Stimulated activated CD4-positive, alpha-beta T cell treated with anti-CD3 and anti-CD28 coated beads, Interleukin-15, amount 100 ng/mL, for 24 hours (primary cell): ENCODE measurements at regions not wholly inside any gene's neighbourhood (a gene's known extent, or its start where the extent isn't known, plus 50 kb on each side); places are given as distances from the start of the nearest gene placed in this dataset.
"Not testable (repeated sequence)": the region's sequence is repeated elsewhere in the genome, so short reads cannot be mapped to it uniquely, and the experiment has no call there.

Experiments
- DNase-seq: peaks from one replicate; pipeline ENCODE4 v3.0.0-alpha.2; 2020

- no peak for DNase-seq
These were observed 59.7 kb downstream of the GPX5 start for GRCh38 chr6:28585335-28585734.

DNA sequence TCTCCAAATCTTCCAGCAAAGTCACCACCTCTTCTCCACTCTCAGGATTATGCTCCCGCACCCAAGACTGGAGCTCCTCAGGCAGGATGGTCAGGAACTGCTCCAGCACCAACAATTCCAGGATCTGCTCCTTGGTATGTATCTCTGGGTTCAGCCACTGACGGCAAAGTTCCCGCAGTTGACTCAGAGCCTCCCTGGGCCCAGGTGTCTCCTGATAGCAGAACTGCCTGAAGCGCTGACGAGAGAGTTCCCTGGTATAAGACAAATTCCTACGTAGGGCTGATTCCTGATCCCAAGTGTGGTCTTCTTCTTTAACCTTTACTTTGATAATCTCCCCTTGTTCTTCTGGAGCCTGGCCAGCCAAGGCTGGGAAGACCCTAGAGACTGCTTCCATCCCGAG is 60.6 kb downstream of the GPX5 start:
- no peak for DNase-seq

DNA sequence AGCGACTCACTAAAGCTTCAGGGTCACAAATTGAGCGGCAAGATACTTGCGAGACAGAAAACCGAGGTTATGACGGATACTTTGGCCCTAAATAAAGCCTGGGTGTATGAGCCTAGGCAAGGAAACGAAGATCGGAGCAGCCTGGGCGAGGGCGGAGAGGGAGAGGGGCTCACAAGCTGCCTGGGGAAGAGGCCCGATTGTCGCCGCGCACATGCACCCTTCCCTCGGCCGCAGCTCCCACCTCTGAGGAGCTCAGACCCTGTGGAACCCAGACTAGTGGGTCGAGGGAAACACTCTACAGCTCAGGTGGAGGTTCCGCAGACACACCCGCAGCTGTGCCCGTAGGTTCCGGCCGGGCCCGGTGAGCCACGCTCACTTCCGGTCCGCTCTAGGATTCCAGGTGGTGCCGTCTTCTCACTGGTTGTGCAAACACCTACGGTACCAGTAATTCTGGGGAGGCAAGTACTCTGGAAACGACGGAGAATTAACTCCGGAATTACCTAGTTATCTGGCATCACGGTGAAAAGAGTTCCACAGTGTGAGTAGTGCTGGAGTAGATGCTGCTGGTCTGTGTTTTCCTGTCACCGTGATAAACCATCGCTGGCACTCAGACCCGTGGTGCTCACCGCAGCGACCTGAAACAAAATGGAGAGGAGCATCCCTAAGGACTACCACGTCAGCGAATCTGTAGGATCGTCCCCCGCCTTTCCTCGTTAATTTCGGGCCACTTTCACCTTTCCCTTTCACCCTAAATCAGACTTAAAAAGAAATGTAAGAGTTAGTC is 61.5 kb downstream of the GPX5 start:
- peak; percentile 83 for DNase-seq

GRCh38 chr6:28587746-28588075 is 62.0 kb downstream of the GPX5 start:
- DNase-seq = no peak

GRCh38 chr6:28588666-28589065 is 63.0 kb downstream of the GPX5 start:
- no peak for DNase-seq

GRCh38 chr6:28589234-28589956 is 63.7 kb downstream of the GPX5 start:
- DNase-seq = peak; percentile 77

DNA sequence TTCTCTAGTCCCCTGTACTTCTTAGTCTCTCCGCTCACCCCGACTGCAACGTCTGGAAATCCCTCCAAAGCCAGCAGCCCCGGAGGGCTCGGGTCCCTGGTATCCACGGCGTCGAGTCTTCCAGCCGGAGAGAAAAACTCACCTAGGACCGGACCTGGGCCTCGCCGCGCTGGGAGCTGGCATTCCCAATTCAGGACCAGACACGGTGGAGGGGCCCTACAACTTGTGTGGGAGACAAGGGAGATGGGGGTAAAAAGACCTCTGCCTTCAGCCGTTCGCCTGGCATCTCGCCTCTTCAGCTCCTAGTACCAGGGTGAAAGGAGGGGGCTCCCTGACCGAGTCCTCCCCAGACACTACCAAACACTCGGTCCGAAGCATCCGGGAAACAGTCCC is 64.3 kb downstream of the GPX5 start:
- DNase-seq = no peak

DNA sequence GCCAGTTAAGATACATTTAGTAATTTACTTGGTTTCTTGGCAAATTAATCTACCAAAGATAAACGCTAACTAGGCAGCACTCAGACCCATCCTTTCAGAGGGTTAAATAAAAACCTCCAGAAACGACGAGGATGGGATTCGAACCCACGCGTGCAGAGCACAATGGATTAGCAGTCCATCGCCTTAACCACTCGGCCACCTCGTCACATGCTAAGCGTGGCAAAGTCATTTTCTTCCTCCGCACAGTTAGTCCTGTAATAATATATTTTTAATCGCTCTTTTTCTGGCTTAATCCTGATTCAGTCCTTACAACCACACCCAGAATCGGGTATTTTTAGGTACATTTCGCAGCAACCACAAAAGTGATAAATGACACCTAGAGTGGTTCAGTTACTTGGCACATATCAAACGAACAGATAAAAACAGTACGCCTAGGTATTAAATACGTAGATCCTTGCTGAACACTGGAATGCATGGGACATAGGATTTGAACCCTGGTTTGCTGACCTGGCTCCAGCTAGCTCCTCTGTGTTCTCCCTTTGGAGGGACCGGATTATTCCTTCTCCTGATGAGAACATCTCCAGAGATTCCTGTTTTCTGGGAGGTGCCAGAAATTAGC is 71.6 kb downstream of the GPX5 start:
- peak; percentile 74 for DNase-seq

DNA sequence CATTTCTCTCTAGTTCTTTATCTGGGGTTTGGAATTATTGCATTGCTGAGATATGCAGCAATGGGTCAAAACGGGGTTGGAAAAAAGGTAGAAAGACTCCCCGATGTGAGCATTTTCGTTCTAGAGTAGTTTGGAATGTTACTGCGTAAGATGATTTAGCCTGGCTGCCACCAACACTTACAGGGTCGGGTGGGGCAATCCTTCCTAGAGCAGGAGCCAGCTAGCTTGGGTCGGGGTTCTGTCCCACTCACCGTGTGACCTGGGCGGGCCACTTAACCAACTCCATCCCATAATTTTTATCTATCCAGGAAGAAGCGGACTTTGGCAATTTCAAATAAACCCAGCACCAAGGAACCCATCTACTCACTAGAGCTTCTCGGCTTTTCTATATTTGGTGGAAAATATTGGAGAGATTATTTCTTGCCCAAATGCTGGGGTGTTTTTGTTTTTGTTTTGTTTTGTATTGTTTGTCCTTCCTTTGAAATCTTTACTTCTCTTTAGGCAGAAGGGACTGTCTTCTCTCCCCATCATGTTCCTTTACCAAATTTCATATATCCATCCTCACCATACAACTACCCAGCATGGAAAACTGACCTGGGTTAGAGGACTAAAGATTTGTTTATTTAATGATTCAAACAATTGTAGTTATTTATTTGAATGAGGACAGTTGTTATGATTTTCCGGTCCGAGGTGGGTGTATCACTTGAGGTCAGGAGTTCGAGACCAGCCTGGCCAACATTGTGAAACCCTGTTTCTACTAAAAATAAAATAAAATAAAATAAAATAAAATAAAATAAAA is 72.4 kb downstream of the GPX5 start:
- no peak for DNase-seq

DNA sequence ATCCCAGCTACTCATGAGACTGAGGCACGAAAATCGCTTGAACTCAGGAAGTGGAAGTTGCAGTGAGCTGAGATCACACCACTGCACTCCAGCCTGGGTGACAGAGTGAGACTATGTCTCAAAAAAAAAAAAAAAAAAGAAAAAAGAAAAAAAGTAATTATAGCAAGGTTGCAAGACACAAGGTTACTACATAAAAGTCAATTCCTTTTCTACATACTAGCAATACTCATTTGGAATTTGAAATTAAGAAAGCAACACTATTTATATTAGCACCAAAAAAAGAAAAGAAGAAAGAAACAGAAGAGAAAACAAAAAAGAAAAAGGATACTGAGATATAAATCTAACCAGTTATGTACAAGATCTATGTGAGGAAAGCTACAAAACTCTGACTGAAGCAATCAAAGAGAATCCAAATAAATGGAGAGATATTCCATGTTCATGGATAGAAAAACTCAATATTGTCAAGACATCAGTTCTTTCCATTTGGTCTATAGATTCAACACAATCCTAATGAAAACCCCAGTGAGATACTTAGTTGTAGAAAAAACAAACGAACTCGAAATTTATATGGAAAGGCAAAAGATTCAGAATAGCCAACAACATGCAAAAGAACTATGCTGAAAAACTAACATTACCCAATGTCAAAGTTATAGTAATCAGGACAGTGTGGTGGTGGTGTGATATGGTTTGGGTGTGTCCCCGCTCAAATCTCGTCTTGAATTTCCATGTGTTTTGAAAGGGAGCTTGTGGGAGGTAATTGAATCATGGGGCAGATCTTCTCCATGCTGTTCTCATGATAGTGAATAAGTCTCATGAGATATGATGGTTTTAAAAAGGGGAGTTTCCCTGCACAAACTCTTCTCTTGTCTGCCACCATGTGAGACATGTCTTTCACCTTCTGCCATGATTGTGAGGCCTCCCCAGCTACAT is 73.3 kb downstream of the GPX5 start:
- no peak for DNase-seq

DNA sequence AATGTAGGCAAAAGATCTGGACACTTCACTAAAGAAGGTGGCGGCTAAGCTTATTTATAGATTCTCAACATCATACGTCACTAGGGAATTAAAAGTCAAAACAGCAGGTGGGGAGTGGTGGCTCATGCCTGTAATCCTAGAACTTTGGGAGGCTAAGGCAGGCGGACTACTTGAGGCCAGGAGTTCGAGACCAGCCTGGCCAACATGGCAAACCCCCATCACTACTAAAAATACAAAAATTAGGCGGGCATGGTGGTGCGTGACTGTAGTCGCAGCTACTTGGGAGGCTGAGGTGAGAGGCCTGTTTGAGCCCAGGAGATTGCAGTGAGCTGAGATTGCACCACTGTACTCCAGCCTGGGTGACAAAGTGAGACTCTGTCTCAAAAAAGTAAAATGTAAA is 74.6 kb downstream of the GPX5 start:
- DNase-seq = no peak

DNA sequence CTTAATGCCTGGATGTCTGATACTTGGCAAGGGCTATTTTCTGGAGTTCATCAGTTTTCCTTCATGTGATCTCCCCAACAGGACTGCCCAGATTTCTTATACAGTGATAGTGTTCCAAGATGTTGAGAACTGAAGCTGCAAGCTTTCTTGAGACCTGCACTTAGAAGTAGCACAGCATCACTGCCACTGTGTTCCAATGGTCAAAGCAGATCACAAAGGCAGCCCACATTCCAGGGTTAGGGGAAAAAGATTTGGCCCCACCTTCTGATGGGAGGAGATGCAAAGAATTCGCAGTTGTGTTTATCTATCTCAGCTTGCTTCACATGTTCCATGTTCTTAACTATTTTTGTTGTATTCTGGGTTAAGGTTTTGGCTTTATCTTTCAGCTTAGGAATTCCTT is 78.2 kb downstream of the GPX5 start:
- no peak for DNase-seq

DNA sequence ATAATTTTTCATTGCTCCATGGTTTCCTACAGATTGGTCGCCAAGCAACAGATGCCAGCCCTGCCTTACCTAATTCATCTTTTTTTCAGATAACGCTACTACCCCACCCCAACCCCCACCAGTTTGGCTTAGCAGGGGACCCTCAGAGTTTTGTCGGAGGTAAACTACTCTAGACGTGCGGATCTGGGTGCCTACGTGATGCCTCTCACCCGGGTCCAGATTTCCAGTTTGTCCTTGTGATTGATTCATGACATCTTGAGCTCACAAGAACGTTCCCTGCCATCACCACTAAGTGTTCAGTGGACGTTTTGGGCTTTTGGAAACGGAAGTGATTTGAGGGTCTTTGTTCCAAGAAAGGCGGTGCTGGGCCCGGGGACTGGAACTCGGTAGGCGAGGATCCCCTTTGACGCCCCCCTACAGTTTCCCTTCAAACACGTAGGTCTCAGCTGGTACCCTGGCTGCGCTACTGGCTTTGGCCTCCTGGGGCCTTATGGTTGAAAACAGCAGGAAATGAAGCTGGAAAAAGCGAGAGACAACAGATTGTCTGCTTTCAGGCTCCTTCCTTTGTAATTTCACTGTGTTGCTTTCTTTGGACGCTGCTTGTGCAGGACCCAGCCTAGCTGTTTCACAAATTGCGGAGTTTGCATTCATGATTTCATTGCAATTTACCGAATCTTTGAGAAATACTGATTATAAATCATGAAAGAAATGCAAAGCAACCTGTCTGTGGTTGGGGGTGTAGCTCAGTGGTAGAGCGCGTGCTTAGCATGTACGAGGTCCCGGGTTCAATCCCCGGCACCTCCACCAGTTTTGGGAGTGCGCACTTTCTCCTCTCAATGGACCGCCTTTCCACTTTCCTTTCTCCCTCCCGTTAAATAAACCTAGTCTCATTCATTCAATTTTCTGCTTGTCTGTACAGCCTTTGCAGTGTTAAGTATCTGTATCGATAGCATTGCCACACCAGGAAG is 81.0 kb downstream of the GPX5 start:
- DNase-seq = peak; percentile 72

DNA sequence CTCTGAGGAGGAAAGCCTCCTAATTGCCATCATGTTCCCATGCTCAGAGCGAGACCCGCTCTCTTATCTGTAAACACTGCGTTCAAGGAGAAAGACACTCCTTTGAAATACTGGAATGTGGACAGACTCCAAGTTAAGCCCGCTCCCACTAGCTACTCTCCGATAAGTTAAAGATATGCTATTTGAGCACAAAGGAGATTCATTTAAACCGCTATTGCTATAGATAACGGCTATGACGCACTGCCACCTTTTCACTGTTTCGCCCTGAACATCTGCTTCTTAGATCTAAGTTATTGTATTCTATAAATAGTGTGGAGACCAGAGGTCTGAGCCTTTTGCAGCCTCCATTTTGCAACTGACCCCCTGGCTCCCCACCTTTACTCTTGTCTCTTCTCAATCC is 82.3 kb downstream of the GPX5 start:
- DNase-seq = no peak

- DNase-seq = no peak
These were observed 84.0 kb downstream of the GPX5 start for GRCh38 chr6:28609672-28610071.

DNA sequence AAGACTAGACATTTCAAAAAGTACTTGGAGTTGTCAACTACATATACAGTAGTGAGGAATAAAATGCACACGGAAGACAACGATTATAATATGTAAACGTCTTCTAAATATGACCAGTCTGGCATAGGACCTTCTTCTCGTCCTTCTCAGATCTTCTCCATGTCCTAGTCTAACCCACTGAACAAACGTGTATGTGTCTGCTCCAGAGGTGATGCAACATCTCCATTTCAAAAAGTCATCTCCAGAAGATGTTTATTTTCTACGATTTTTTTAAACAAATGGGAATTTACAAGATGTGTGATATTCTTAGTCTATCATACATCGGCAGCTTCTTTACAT is 89.9 kb downstream of the GPX5 start:
- DNase-seq = no peak

GRCh38 chr6:28615955-28616747 is 90.5 kb downstream of the GPX5 start:
- peak; percentile 8 for DNase-seq

- DNase-seq = no peak
These were observed 93.3 kb downstream of the GPX5 start for GRCh38 chr6:28618898-28619555.

DNA sequence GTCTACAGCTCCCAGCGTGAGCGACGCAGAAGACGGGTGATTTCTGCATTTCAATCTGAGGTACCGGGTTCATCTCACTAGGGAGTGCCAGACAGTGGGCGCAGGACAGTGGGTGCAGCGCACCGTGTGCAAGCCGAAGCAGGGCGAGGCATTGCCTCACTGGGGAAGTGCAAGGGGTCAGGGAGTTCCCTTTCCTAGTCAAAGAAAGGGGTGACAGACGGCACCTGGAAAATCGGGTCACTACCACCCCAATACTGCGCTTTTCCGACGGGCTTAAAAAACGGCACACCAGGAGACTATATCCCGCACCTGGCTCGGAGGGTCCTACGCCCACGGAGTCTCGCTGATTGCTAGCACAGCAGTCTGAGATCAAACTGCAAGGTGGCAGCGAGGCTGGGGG is 95.6 kb downstream of the GPX5 start:
- not testable (repeated sequence) for DNase-seq

GRCh38 chr6:28623242-28623641 is 97.6 kb downstream of the GPX5 start:
- not testable (repeated sequence) for DNase-seq
